IPS-15b (cell line): ENCODE measurements at regions not wholly inside any gene's neighbourhood (a gene's known extent, or its start where the extent isn't known, plus 50 kb on each side); places are given as distances from the start of the nearest gene placed in this dataset.
"Not testable (repeated sequence)": the region's sequence is repeated elsewhere in the genome, so short reads cannot be mapped to it uniquely, and the experiment has no call there.

ENCODE experiments used
- H3K27me3 ChIP-seq: one replicate; pipeline ENCODE4 v1.6.1; 2013; ENCODE audit warnings: low read length; ENCODE audit not compliant: control insufficient read depth, insufficient read depth
- H3K36me3 ChIP-seq: one replicate; pipeline ENCODE4 v1.6.1; 2013; ENCODE audit warnings: low read length; ENCODE audit not compliant: control insufficient read depth, insufficient read depth
- H3K4me1 ChIP-seq: one replicate; pipeline ENCODE4 v1.6.1; 2013; ENCODE audit warnings: mild to moderate bottlenecking, low read length; ENCODE audit not compliant: control insufficient read depth, insufficient read depth
- H3K4me3 ChIP-seq: one replicate; pipeline ENCODE4 v1.5.1; 2013; ENCODE audit warnings: low read depth, low read length
- H3K9ac ChIP-seq: one replicate; pipeline ENCODE4 v1.6.1; 2013; ENCODE audit warnings: low read depth, mild to moderate bottlenecking, low read length
- H3K9me3 ChIP-seq: one replicate; pipeline ENCODE4 v1.6.1; 2013; ENCODE audit warnings: mild to moderate bottlenecking, low read length; ENCODE audit not compliant: control insufficient read depth, insufficient read depth

DNA sequence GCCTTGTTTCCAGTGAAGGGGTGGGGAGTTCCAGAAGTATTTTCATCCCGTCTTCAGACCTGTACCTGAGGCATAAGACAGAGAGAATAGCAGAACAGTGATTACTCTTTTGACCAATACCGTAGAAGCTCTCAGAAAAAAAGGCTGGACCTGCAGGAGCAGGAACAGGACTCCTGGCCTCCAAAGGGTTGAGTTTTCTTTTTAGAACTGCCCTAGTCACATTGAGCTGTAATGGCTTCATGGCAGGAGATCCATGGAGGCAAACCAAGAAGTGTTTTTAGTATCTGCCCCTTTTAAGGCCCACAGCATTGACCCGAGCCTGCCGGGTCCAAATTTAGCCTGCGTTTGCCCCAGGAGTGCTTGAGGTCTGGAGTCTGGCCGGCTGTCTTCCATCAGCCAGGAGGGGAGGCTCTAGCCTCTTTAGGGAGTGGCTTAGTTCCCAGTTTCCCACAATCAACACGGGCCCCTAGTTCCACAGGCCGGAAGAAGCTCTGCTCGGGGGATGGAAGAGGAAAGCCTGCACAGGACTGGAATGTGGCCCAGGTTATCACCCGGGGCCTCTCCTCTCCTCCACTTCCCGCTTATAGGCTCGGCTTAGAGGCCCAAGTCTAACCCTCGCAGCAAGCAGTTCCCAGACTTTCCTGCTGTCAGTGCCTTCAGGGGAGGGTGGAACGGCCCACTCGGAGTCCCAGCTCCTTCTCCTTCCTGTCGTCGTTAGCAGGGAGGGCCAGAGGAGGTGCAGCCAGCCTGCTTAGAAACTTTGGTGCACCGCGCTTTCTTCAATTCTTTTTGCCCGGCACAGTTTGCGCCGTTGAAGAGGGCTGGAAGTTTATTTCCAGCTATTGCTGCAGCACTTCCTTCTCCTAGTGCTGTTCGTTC, 80.7 kb downstream of the C9orf152 start:
- peaks cover 37% of the 10 kb centered on the region for H3K4me1 ChIP-seq
- H3K4me3 ChIP-seq = no peak overlapping the region
- H3K9ac ChIP-seq = no peak overlapping the region
- H3K27me3 ChIP-seq = no peaks in the 10 kb centered on the region
- no peaks in the 10 kb centered on the region for H3K9me3 ChIP-seq
- no peaks in the 10 kb centered on the region for H3K36me3 ChIP-seq

DNA sequence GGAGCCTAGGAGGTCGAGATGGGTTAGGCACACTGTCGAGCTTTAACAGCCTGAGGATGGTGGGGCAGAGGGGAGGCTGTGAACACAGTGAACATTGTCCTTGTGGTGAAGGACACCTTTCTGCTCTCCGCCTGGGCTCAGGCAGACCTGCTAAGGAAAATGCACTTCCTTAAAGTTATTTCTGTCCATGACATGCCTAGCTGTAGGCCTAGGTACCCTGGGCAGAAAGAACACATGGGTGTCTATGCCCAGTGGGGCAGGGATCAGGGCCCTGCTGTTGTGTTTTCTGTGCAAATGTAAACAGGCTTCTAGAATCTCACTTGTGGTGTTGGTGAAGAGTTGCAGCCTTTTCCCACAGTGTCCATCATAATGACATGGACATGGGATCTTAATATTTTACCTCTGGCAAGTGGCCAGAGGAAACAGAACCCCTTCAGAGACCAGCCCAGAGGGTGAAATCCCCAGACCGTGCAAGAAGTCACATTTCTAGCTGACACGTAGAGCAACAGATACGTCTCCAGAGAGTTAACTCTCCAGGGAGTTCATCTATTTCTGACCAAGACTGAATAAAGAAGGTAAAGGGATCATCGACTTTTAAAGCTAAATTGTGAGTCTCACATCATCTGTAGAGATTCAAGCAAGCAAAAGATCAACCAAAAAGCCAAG, 79.2 kb downstream of the C9orf152 start:
- no peak overlapping the region for H3K4me3 ChIP-seq
- H3K9ac ChIP-seq = no peak overlapping the region
- no peaks in the 10 kb centered on the region for H3K27me3 ChIP-seq
- H3K36me3 ChIP-seq = no peaks in the 10 kb centered on the region
- peaks cover 37% of the 10 kb centered on the region for H3K4me1 ChIP-seq
- no peaks in the 10 kb centered on the region for H3K9me3 ChIP-seq

DNA sequence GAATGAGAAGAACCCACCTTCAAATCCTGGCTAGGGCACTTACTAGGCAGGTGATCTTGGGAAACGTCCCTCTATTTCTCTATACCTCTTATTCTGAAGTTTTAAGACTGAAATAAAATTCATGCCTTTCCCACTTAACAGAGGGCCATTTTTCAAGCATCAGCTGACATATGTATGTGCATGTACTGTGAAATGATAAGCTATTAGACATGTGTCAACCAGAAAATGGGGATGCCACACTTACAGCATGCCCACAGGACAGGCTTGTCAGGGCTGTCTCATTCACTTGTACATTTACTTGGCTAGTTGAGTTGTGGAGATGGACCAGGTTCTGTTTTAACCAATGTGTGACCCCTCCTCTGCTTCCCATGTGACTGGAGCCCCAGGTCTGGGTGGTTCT, 78.5 kb downstream of the C9orf152 start:
- peaks cover 36% of the 10 kb centered on the region for H3K4me1 ChIP-seq
- H3K4me3 ChIP-seq = no peak overlapping the region
- H3K9me3 ChIP-seq = no peaks in the 10 kb centered on the region
- no peaks in the 10 kb centered on the region for H3K27me3 ChIP-seq
- no peak overlapping the region for H3K9ac ChIP-seq
- no peaks in the 10 kb centered on the region for H3K36me3 ChIP-seq

DNA sequence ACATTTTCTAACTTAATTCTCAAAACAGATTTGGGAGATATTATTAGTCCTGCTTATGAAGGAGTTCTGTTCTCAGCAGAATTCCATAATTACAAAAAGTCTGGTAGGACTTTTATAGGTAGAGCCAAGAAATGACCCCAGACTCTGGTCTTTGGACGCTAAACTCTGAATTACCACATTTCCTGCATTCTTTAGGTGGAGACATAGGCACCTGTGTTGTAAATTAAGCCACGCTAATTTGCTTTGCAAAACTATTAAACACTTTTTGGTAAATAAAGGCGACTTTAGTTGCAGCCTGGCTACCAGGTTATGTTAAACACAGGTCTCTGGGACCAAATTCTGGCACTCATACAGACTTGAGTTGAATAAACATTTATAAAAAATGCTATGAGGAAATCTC, 77.7 kb downstream of the C9orf152 start:
- no peak overlapping the region for H3K9ac ChIP-seq
- H3K4me1 ChIP-seq = peaks cover 34% of the 10 kb centered on the region
- no peaks in the 10 kb centered on the region for H3K36me3 ChIP-seq
- H3K4me3 ChIP-seq = no peak overlapping the region
- no peaks in the 10 kb centered on the region for H3K27me3 ChIP-seq
- H3K9me3 ChIP-seq = no peaks in the 10 kb centered on the region

DNA sequence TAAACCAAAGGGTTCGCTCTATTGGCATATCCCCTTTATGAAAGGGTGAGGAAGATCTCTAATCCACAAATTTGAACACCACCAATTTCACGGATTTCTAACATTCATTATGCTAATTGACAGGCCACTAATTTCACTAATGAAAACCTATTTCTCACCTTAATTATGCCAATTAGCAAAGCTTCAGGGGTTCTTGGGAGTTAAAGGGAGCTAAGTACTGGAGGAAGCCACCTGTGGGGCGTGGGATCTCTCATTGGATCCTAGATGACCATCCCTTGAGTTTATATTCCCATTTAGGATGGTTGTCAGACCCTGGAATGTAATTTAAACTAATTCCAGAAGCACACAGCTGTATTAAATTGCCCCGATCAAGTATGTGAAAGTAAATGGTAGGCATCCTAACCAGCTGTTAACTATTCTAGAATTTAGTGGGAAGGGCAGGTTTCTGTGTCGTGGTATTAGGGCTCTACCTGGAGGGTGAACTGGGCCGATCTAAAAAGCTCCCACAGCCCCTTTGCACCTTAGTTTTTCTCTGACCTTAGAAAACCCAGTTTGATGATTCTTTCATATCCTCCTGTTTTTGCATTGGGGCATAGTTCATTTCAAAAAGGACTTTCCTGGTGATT, 77.1 kb downstream of the C9orf152 start:
- Histone ChIP-seq H3K27me3 (no peaks in the 10 kb centered on the region), H3K4me1 (peaks cover 34% of the 10 kb centered on the region), H3K9ac (no peak overlapping the region), H3K4me3 (no peak overlapping the region), H3K9me3 (no peaks in the 10 kb centered on the region), H3K36me3 (no peaks in the 10 kb centered on the region)

DNA sequence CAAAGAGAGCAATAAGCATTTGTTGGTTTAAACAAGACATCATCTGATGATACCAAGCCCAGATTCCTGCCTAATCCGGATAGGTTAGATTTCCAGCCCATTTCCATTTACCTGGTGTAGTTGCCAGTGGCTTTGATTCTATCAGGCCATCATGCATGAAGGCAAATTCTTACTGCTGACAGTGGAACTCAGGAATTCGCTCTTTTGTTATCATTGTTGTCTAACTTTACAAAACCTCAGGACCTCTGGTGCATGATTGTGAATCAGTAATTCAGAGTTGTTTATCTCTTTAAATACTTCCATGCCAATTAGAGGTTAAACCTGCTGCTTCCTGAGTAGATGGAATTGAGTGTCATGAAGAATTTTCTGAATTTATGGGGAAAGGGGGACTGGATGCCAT, 76.5 kb downstream of the C9orf152 start:
- Histone ChIP-seq H3K9ac (no peak overlapping the region), H3K36me3 (peaks cover 5% of the 10 kb centered on the region), H3K4me1 (peaks cover 31% of the 10 kb centered on the region), H3K4me3 (no peak overlapping the region), H3K27me3 (no peaks in the 10 kb centered on the region), H3K9me3 (no peaks in the 10 kb centered on the region)

DNA sequence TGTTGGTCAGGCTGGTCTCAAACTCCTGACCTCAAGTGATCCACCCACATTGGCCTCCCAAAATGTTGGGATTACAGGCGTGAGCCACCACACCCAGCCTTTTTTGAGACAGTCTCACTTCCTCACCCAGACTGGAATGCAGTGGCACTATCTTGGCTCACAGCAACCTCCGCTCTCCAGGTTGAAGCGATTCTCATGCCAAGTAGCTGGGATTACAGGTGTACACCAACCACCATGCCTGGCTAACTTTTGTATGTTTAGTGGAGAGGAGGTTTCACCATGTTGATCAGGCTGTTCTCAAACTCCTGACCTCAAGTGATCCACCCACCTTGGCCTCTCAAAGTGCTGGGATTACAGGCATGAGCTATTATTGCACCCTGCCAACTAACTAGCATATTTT, 75.4 kb downstream of the C9orf152 start:
- not testable (repeated sequence) for H3K4me3 ChIP-seq
- peaks cover 12% of the 10 kb centered on the region for H3K36me3 ChIP-seq

DNA sequence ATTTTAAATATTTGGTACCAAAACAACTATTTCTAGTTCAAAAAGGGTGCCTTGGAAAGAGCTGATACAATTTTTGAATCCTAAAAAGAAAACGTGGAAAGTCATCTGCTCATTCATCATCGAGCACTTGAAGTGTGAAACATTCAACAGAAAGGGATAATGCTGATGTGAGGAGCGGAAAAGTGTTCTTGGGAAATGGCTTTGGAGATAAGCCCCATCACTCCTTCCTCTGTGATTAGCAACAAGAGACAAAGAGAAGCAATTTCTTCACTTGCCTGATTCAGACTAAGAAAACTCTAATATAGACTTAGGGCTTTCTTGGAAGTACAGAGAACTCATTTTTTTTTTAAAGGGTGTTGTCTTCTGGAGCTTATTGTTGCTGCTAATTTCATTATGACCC, 74.9 kb downstream of the C9orf152 start:
- Histone ChIP-seq H3K4me3 (no peak overlapping the region), H3K36me3 (peaks cover 14% of the 10 kb centered on the region), H3K9me3 (no peaks in the 10 kb centered on the region), H3K9ac (no peak overlapping the region), H3K4me1 (peaks cover 21% of the 10 kb centered on the region), H3K27me3 (no peaks in the 10 kb centered on the region)

More for the DNA sequence above, 75.4 kb downstream of the C9orf152 start:
- H3K9ac ChIP-seq, H3K9me3 ChIP-seq, H3K27me3 ChIP-seq: not testable (repeated sequence)
- peaks cover 21% of the 10 kb centered on the region for H3K4me1 ChIP-seq

DNA sequence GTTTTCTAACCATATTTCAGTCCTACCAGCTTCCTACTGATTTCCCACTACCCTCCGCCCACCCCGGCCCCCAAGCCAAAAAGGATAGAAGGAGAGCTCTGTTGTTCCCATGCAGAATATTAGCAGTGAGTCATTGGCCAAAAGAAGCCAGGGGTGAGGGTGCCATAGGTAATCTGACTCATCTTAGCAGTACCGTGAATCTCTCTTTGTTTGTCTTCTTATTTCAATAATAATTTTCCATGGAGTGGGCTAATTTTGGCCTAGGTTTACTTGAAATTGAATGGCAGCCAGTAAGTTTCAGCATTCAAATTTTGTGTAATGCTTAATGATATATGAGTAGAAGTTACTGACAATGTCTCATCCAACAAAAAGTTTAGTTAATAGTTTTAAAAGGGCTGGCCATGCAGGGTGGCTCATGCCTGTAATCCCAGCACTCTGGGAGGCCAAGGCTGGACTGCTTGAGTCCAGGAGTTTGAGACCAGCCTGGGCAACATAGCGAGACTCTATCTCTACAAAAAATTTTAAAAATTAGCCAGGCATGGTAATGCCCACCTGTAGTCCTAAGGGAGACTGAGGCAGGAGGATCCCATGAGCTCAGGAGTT, 74.2 kb downstream of the C9orf152 start:
- H3K27me3 ChIP-seq = no peaks in the 10 kb centered on the region
- H3K4me1 ChIP-seq = peaks cover 21% of the 10 kb centered on the region
- H3K36me3 ChIP-seq = peaks cover 16% of the 10 kb centered on the region
- H3K9me3 ChIP-seq = no peaks in the 10 kb centered on the region
- H3K4me3 ChIP-seq = no peak overlapping the region
- no peak overlapping the region for H3K9ac ChIP-seq

DNA sequence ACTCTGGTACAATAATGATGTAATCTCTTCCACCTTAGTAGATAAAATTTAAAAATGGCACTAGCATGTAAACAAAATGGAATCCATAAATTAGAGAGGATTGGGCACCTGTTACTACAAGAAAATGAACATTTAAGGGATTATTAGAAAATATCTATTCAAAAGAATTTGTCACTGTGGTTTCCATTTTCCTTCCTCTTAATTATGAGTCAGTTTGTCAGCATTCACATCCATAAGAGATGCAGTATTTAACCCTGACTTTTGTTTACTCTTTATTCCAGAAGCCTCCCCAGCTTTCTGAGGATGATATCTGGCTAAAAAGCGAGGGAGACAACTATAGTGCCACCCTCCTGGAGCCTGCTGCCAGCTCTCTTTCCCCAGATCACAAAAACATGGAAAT, 72.1 kb downstream of the C9orf152 start:
- Histone ChIP-seq H3K36me3 (peaks cover 16% of the 10 kb centered on the region), H3K9ac (no peak overlapping the region), H3K27me3 (no peaks in the 10 kb centered on the region), H3K4me3 (no peak overlapping the region), H3K9me3 (no peaks in the 10 kb centered on the region), H3K4me1 (peaks cover 7% of the 10 kb centered on the region)

DNA sequence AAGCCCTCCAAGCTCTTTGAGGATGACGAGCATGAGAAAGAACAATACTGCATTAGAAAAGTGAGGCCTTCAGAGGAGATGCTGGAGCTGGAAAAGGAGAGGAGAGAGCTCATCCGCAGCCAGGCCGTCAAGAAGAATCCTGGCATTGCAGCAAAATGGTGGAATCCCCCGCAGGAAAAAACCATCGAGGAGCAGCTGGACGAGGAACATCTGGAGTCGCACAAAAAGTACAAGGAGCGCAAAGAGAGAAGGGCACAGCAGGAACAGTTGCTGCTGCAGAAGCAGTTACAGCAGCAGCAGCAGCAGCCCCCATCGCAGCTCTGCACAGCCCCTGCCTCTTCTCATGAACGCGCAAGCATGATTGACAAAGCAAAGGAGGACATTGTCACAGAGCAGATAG, 71.2 kb downstream of the C9orf152 start:
- Histone ChIP-seq H3K27me3 (no peaks in the 10 kb centered on the region), H3K4me3 (no peak overlapping the region), H3K4me1 (no peaks in the 10 kb centered on the region), H3K9ac (no peak overlapping the region), H3K9me3 (no peaks in the 10 kb centered on the region), H3K36me3 (peaks cover 16% of the 10 kb centered on the region)
